GM18867 (cell line): ENCODE measurements at regions not wholly inside any gene's neighbourhood (a gene's known extent, or its start where the extent isn't known, plus 50 kb on each side); places are given as distances from the start of the nearest gene placed in this dataset.
"Not testable (repeated sequence)": the region's sequence is repeated elsewhere in the genome, so short reads cannot be mapped to it uniquely, and the experiment has no call there.

Experiments used
- ATAC-seq: cut with Tn5 transposase; IDR thresholded peaks from one replicate; pipeline ENCODE4 v1.9.1; 2021; ENCODE audit warnings: mild to moderate bottlenecking, moderate library complexity; ENCODE audit not compliant: unreplicated experiment

DNA sequence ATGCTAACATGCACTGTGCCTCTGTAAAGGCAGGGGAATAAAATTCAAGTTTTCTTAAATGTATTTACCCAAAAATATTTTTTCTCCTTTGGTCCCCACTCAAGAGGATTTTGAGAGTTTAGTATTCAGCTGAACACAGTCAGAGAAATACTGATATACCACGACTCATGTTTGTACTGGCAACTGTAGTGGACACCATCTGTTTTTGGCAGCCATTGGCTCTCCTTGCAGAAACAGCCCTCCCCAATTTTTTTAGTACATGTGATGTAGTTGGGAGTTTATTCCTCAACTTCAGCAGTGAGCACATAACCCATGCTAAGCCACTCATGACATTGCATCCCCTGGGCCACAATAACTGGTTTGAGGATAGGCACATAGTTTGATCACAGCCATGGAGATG is 154.8 kb upstream of the POU3F1 start:
- ATAC-seq: no peak

DNA sequence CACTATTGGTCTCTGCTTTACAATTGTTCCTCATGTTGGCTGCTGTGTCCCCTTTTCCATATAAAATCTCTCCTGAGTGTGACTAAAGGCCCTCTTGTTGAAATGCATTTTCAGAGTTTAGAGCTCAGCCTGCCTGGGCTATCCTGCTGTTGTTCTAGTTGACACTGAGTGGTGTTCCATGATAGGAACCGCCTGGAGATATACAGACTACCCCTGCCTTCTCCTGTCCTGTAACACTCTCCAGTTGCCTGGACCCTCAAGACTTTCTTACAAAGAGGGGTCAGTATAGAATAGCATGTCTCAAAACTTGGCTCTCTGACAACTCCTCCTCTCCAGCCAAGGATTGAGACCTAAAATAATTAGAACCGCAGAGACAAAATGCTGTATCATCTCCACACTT is 152.0 kb upstream of the POU3F1 start:
- ATAC-seq: no peak

- no peak for ATAC-seq
Observed at GRCh38 chr1:38198099-38198498, 151.5 kb upstream of the POU3F1 start.

- no peak for ATAC-seq
Observed at GRCh38 chr1:38197312-38198061, 150.9 kb upstream of the POU3F1 start.

DNA sequence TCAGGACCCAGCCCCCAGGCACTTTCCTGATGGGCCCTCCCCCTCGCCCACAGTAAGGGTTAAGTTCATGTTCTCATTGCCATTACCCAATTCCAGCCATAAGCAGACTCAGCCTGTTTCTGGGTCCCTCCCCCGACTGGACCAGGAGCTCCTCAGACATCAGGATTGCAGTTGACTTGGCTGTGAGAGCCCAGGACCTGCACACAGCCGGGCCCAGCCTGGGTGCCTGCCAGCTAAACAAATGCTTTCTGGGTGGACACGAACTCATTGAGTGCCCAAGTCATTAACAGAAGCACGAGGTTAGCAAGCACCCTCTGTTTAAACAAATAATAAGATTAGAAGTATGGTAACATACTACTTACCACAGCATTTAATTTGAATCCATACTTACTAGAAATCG is 147.9 kb upstream of the POU3F1 start:
- no peak for ATAC-seq

GRCh38 chr1:38193040-38193439 is 146.4 kb upstream of the POU3F1 start:
- ATAC-seq: no peak

GRCh38 chr1:38191461-38191860 is 144.9 kb upstream of the POU3F1 start:
- no peak for ATAC-seq

GRCh38 chr1:38190983-38191382 is 144.4 kb upstream of the POU3F1 start:
- no peak for ATAC-seq

GRCh38 chr1:38187552-38187951 is 141.0 kb upstream of the POU3F1 start:
- ATAC-seq: no peak

- ATAC-seq: no peak
Observed at GRCh38 chr1:38186566-38186965, 140.0 kb upstream of the POU3F1 start.

- ATAC-seq: no peak
Observed at GRCh38 chr1:38185913-38186312, 139.3 kb upstream of the POU3F1 start.

GRCh38 chr1:38183747-38184146 is 137.2 kb upstream of the POU3F1 start:
- ATAC-seq: no peak

GRCh38 chr1:38183096-38183495 is 136.5 kb upstream of the POU3F1 start:
- no peak for ATAC-seq

DNA sequence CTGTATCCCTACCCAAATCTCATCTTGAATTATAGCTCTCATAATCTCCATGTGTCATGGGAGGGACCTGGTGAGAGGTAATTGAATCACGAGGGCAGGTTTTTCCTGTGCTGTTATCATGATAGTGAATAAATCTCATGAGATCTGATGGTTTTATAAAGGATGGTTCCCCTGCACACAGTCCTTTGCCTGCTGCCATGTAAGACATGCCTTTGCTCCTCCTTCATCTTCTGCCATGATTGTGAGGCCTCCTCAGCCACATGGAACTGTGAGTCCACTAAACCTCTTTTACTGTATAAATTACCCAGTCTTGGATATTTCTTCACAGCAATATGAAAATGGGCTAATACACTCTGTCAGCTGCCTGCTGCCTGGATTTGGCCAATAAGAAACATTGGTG is 133.8 kb upstream of the POU3F1 start:
- not testable (repeated sequence) for ATAC-seq

- ATAC-seq: no peak
Observed at GRCh38 chr1:38179483-38179882, 132.9 kb upstream of the POU3F1 start.

DNA sequence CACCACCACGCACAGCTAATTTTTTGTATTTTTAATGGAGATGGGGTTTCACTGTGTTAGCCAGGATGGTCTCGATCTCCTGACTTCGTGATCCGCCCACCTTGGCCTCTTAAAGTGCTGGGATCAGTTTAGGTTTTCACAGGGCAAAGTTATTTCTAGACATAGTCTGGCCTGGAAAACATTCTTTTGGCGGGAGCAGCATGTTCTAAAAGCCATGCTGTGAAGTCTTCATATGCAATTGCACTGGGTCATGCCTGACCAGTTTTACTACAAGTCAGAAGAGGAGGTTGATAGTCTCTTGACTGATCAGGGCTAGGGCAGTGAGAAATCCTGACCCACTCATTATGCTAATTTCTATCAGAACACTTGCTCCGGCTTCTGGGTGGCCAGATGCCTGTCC is 131.6 kb upstream of the POU3F1 start:
- no peak for ATAC-seq

DNA sequence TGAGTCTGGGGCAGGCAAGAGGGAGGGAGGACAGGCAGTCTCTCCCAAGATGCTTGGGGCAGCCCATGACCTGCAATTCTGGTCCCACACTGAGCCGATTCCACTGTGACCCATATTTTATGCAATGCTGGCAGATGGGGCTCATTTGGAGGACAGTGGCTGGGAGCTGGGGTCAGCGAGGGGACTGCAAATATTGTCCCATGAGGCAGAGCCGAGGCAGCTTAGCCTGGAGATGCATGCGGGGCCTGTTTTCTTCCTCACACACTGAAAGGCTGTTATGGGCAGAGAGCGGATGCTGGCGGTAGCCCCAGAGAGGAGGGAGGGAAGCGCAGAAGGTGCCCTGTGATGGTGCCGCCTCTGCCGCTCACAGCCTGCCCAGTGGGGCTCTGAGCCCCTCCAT is 128.5 kb upstream of the POU3F1 start:
- ATAC-seq: no peak

GRCh38 chr1:38173848-38174247 is 127.3 kb upstream of the POU3F1 start:
- peak; percentile 28 for ATAC-seq

- ATAC-seq: peak; percentile 62
Observed at GRCh38 chr1:38173157-38173831, 126.7 kb upstream of the POU3F1 start.

DNA sequence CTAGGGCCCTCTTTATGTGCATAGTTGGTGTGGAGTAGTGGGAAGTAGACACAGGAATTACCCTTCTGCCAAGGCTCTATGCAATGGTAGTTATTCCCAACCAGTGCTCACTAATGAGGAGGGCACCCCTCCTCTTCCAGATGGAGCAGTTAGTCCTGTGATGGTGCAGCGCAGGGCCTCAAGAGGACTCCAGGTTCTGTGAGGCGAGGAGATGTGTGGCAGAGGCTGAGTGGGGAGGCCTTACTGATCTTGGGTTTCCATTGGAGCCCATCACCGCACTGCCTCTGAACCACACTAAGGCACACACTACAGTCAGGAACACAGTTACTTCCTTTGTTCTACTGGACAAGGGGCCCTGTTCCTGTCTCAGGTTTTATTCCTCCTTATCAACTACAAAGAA is 122.5 kb upstream of the POU3F1 start:
- ATAC-seq: no peak

GRCh38 chr1:38168365-38168764 is 121.8 kb upstream of the POU3F1 start:
- ATAC-seq: no peak

GRCh38 chr1:38166461-38166860 is 119.9 kb upstream of the POU3F1 start:
- ATAC-seq: no peak
